ENCODE measurements at regions not wholly inside any gene's neighbourhood (a gene's known extent, or its start where the extent isn't known, plus 50 kb on each side); places are given as distances from the start of the nearest gene placed in this dataset.

DNA sequence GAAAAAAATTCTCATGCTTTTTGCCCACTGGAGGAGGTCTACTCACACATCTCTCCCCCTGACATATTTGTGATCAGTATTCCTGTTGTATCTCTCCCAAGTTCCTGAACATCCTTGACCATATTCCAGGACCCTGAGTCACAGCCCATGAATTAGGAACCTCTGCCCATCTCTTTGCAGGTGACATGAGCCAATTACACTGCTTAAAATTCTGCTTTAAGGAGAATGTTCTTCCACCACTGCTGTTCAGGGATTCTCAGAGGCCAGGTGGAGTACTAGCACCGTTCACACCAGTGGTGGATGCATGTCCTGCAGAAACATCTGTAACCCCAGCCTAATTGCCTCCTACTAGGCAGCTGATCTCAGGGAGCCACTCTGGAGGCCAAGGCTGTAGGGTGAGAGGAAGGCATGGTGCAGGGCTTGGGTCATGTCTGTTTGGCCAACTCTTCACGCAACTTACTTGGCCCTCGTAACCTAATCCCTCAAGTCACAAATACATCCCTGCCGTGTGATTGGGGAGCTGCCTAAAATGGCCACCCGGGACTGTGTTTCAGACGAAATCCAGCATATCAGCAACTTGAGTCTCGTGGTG, 104.8 kb downstream of the GGTLC2 start:
- 64 to 74% methylated on average over 7 of the region's 7 CpGs for WGBS, 2 donors
- no peaks in the 10 kb centered on the region for H3K36me3 ChIP-seq
- no peak for TF ChIP-seq POLR2A (IDR thresholded peaks at IDR 0.05)
- TF ChIP-seq, protein P1, sequence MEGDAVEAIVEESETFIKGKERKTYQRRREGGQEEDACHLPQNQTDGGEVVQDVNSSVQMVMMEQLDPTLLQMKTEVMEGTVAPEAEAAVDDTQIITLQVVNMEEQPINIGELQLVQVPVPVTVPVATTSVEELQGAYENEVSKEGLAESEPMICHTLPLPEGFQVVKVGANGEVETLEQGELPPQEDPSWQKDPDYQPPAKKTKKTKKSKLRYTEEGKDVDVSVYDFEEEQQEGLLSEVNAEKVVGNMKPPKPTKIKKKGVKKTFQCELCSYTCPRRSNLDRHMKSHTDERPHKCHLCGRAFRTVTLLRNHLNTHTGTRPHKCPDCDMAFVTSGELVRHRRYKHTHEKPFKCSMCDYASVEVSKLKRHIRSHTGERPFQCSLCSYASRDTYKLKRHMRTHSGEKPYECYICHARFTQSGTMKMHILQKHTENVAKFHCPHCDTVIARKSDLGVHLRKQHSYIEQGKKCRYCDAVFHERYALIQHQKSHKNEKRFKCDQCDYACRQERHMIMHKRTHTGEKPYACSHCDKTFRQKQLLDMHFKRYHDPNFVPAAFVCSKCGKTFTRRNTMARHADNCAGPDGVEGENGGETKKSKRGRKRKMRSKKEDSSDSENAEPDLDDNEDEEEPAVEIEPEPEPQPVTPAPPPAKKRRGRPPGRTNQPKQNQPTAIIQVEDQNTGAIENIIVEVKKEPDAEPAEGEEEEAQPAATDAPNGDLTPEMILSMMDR (IDR thresholded peaks at IDR 0.05) = no peak
- no peak for TF ChIP-seq EP300 (IDR thresholded peaks at IDR 0.05)
- H3K27me3 ChIP-seq = peaks cover 0 to 6% of the 10 kb centered on the region in 2 donors
- no peaks in the 10 kb centered on the region for H3K9me3 ChIP-seq
- H3K4me3 ChIP-seq = no peak overlapping the region
- DNase-seq (ENCODE audit: low spot score in 2 of 2) = no peak
- no peak overlapping the region for H3K27ac ChIP-seq
- H3K4me1 ChIP-seq = no peaks in the 10 kb centered on the region

DNA sequence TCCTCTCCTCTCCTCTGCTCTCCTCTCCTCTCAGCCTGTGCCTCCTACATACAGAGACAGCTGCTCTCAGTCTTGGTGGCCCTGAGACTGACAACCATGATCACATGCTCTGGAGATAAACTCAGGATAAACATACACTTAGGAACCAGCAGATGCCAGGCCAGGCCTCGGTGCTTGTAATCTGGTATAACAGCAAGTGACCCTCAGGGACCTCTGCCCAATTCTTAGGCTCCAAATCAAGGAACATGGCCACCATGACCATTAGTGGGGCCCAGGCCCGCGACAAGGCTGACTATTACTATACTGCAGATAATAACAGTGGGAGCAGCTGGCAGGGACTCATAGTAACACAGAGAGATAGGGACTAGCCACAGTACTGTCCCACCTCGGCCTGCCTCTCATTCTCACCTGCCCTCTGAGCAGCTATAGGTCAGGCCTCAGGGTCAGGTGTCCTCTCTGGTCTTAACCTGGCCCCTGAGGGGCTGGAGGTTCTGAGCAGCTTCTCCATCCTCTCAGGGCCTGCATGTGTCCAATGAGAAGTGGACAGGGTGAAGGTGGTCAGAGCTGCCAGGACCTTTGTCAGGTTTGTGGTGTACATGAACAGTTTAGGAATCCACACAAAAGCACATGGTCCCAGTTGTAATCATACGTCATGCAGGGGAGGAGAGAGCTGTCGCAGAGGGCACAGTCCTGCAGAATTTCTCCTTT, 106.1 kb downstream of the GGTLC2 start:
- no peaks in the 10 kb centered on the region for H3K4me1 ChIP-seq
- TF ChIP-seq, protein P1 (IDR thresholded peaks at IDR 0.05) = no peak
- no peak for TF ChIP-seq EP300 (IDR thresholded peaks at IDR 0.05)
- TF ChIP-seq POLR2A (IDR thresholded peaks at IDR 0.05) = no peak
- DNase-seq (ENCODE audit: low spot score in 2 of 2) = no peak
- H3K27ac ChIP-seq = no peak overlapping the region
- 81 to 86% methylated on average over 6 of the region's 6 CpGs for WGBS, 2 donors
- H3K9me3 ChIP-seq = no peaks in the 10 kb centered on the region
- no peaks in the 10 kb centered on the region for H3K36me3 ChIP-seq
- H3K4me3 ChIP-seq = no peak overlapping the region
- H3K27me3 ChIP-seq = peaks cover 0 to 5% of the 10 kb centered on the region in 2 donors

DNA sequence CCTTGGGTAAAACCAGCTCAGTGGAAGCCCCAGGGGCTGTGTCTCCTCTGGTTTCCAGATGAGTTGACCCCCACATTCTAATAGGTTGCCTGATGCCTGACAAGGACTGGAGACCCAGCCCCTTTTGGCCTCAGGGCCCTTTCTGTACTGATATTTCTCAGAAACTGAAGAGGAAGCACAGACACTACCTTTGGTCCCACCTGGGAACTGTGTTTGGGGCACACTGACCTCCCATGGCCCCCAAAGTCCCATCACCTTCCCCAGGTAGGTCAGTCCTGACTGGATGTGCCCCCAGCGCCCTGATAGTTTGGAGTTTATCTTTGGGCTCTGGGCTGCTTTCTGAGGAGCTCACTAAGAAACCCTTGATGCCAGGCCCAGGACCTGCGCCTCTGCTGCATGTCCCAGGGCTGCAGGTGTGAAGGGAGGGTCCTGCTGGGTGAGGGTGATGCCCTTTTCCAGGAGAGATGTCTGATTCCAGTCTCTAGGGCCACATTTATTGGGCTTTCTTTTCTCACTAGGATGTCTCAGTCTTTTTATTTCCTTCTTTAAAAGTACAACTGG, 106.7 kb downstream of the GGTLC2 start:
- peaks cover 0 to 5% of the 10 kb centered on the region in 2 donors for H3K27me3 ChIP-seq
- H3K4me1 ChIP-seq = no peaks in the 10 kb centered on the region
- H3K4me3 ChIP-seq = no peak overlapping the region
- no peak for DNase-seq (ENCODE audit: low spot score in 2 of 2)
- no peaks in the 10 kb centered on the region for H3K36me3 ChIP-seq
- no peaks in the 10 kb centered on the region for H3K9me3 ChIP-seq
- H3K27ac ChIP-seq = no peak overlapping the region
- WGBS, 2 donors = 95 to 100% methylated on average over 2 of the region's 2 CpGs
- no peak for TF ChIP-seq EP300 (IDR thresholded peaks at IDR 0.05)
- TF ChIP-seq POLR2A (IDR thresholded peaks at IDR 0.05) = no peak
- TF ChIP-seq, protein P1 (IDR thresholded peaks at IDR 0.05) = no peak

DNA sequence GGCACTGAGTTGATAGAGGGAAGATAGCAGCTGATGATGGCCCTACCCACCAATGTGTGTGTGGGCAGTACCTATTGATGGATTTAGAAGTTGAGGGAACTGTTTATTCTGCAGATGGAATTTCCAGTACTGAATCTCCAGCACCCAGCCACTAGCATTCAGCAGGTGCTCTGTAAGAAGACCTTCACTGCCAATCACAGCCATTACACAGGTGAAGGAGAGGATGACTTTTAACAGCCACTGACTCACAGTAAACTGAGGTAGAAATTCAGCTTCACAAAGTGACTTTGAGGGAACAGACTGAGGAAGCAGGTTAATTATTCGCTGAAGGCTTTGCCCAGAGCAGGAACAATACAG, 107.8 kb downstream of the GGTLC2 start:
- peaks cover 0 to 5% of the 10 kb centered on the region in 2 donors for H3K27me3 ChIP-seq
- H3K4me3 ChIP-seq = no peak overlapping the region
- no peak overlapping the region for H3K27ac ChIP-seq
- no peak for DNase-seq (ENCODE audit: low spot score in 2 of 2)
- no peaks in the 10 kb centered on the region for H3K4me1 ChIP-seq
- no peaks in the 10 kb centered on the region for H3K9me3 ChIP-seq
- TF ChIP-seq, protein P1 (IDR thresholded peaks at IDR 0.05) = no peak
- TF ChIP-seq EP300 (IDR thresholded peaks at IDR 0.05) (no peak), POLR2A (IDR thresholded peaks at IDR 0.05) (no peak)
- 94% methylated on average over 1 of the region's 1 CpG for WGBS, 2 donors
- H3K36me3 ChIP-seq = no peaks in the 10 kb centered on the region
